ENCODE measurements at regions not wholly inside any gene's neighbourhood (a gene's known extent, or its start where the extent isn't known, plus 50 kb on each side); places are given as distances from the start of the nearest gene placed in this dataset.

DNA sequence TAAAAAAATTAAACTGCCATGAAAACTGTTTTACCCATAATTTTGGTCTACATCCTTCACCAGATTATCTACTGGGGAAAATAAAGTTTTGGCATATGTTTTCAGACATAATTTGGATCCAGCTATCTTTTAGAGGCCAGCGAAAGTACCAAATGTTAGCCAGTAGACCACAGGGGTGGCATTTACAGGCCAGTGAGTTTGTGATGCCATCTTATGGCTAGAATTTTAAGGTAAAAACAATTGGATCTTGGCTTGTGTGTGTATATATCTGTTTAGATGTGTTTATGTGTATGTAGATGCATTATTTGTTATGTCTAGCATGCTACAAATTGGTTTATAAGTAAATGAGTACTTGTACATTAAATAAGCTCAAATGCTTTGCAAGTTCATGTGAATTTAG, 322.6 kb downstream of the ASXL3 start:
- Histone ChIP-seq H3K9me3 (no peaks in the 10 kb centered on the region), H3K36me3 (replicated peaks in 1 of 2; ENCODE audit: insufficient read depth in 1 of 2, low read depth in 2 of 2) (no peaks in the 10 kb centered on the region), H3K27me3 (no peaks in the 10 kb centered on the region), H3K4me1 (no peaks in the 10 kb centered on the region), H3K27ac (no peak overlapping the region), H3K4me3 (no peak overlapping the region)
- DNase-seq (no peak), ATAC-seq (no peak)
- TF ChIP-seq POLR2A (IDR thresholded peaks at IDR 0.05): no peak
- no peak for TF ChIP-seq CTCF (IDR thresholded peaks at IDR 0.05)
- WGBS, 2 donors: 92 to 100% methylated on average over 1 of the region's 1 CpG
- intact Hi-C loops (cut with DNase I): no loop called here

GRCh38 chr18:33898427-33898826, 320.4 kb downstream of the ASXL3 start:
- DNase-seq (no peak), ATAC-seq (no peak)
- 89 to 95% methylated on average over 2 of the region's 2 CpGs for WGBS, 2 donors
- no peaks in the 10 kb centered on the region for H3K36me3 ChIP-seq (replicated peaks in 1 of 2; ENCODE audit: insufficient read depth in 1 of 2, low read depth in 2 of 2)
- H3K9me3 ChIP-seq: no peaks in the 10 kb centered on the region
- no peak overlapping the region for H3K27ac ChIP-seq
- intact Hi-C loops (cut with DNase I): no loop called here
- H3K4me1 ChIP-seq: no peaks in the 10 kb centered on the region
- no peaks in the 10 kb centered on the region for H3K27me3 ChIP-seq
- no peak overlapping the region for H3K4me3 ChIP-seq
- no peak for TF ChIP-seq POLR2A (IDR thresholded peaks at IDR 0.05)
- TF ChIP-seq CTCF (IDR thresholded peaks at IDR 0.05): no peak

DNA sequence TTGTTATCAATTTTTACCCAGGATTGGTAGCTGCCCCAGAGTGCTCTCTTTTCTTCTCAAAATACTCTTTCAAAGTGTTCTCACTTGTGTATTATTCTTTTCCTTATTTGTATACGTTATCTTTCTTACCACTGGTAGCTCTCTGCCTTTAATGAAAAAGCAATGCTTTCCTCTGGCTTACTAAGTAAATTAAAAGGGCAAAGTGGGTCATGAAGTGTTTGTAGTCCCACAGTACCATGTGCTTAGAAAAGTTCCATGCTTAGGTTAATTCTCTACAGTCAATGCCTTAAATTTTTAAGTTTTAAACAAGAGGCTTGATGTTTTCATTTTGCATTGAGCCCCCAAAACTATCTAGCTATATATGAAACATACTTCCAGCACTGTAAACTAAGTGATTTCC, 300.2 kb downstream of the ASXL3 start:
- 39 to 54% methylated on average over 1 of the region's 1 CpG for WGBS, 2 donors
- Histone ChIP-seq H3K27me3 (no peaks in the 10 kb centered on the region), H3K4me3 (no peak overlapping the region), H3K9me3 (no peaks in the 10 kb centered on the region), H3K4me1 (no peaks in the 10 kb centered on the region), H3K36me3 (replicated peaks in 1 of 2; ENCODE audit: insufficient read depth in 1 of 2, low read depth in 2 of 2) (no peaks in the 10 kb centered on the region), H3K27ac (no peak overlapping the region)
- intact Hi-C loops (cut with DNase I): no loop called here
- DNase-seq (no peak), ATAC-seq (no peak)
- TF ChIP-seq CTCF (IDR thresholded peaks at IDR 0.05) (no peak), POLR2A (IDR thresholded peaks at IDR 0.05) (no peak)

GRCh38 chr18:33875029-33875565, 297.1 kb downstream of the ASXL3 start:
- intact Hi-C loops (cut with DNase I): no loop called here
- no peak overlapping the region for H3K4me3 ChIP-seq
- 51 to 55% methylated on average over 2 of the region's 2 CpGs for WGBS, 2 donors
- TF ChIP-seq CTCF (IDR thresholded peaks at IDR 0.05): no peak
- DNase-seq: no peak
- no peaks in the 10 kb centered on the region for H3K9me3 ChIP-seq
- no peaks in the 10 kb centered on the region for H3K27me3 ChIP-seq
- no peak for ATAC-seq
- H3K4me1 ChIP-seq: no peaks in the 10 kb centered on the region
- H3K36me3 ChIP-seq (replicated peaks in 1 of 2; ENCODE audit: insufficient read depth in 1 of 2, low read depth in 2 of 2): no peaks in the 10 kb centered on the region
- H3K27ac ChIP-seq: no peak overlapping the region

- Histone ChIP-seq H3K4me3 (no peak overlapping the region), H3K27me3 (no peaks in the 10 kb centered on the region), H3K36me3 (replicated peaks in 1 of 2; ENCODE audit: insufficient read depth in 1 of 2, low read depth in 2 of 2) (no peaks in the 10 kb centered on the region), H3K9me3 (no peaks in the 10 kb centered on the region), H3K4me1 (no peaks in the 10 kb centered on the region), H3K27ac (no peak overlapping the region)
- WGBS, 2 donors: 73 to 83% methylated on average over 3 of the region's 3 CpGs
- ATAC-seq (no peak), DNase-seq (no peak)
- intact Hi-C loops (cut with DNase I): no loop called here
- no peak for TF ChIP-seq POLR2A (IDR thresholded peaks at IDR 0.05)
- no peak for TF ChIP-seq CTCF (IDR thresholded peaks at IDR 0.05)
Observed at GRCh38 chr18:33873112-33873511, 295.1 kb downstream of the ASXL3 start.

Measured in body of pancreas (tissue), 4 donors.